Glutamatergic neuron (in vitro differentiated cells): ENCODE measurements at regions not wholly inside any gene's neighbourhood (a gene's known extent, or its start where the extent isn't known, plus 50 kb on each side); places are given as distances from the start of the nearest gene placed in this dataset.

Experiments
- DNase-seq: peaks from one replicate; pipeline ENCODE4 v3.0.0; 2022
- H3K27ac Mint-ChIP-seq: one replicate; pipeline ENCODE4 v1.8.0; 2020; ENCODE audit warnings: mild to moderate bottlenecking, mixed read lengths, inconsistent platforms; ENCODE audit not compliant: unreplicated experiment
- H3K27me3 Mint-ChIP-seq: one replicate; pipeline ENCODE4 v1.8.0; 2020; ENCODE audit warnings: mild to moderate bottlenecking, moderate library complexity, mixed read lengths, inconsistent platforms; ENCODE audit not compliant: unreplicated experiment
- H3K36me3 Mint-ChIP-seq: one replicate; pipeline ENCODE4 v1.8.0; 2020; ENCODE audit warnings: mild to moderate bottlenecking, mixed read lengths, inconsistent platforms; ENCODE audit not compliant: unreplicated experiment
- H3K4me1 Mint-ChIP-seq: one replicate; pipeline ENCODE4 v1.8.0; 2020; ENCODE audit warnings: mild to moderate bottlenecking, low read depth, mixed read lengths, inconsistent platforms; ENCODE audit not compliant: unreplicated experiment
- H3K4me3 Mint-ChIP-seq: one replicate; pipeline ENCODE4 v1.8.0; 2020; ENCODE audit warnings: mild to moderate bottlenecking, mixed read lengths, inconsistent platforms; ENCODE audit not compliant: unreplicated experiment
- H3K9me3 Mint-ChIP-seq: one replicate; pipeline ENCODE4 v1.8.0; 2020; ENCODE audit warnings: mild to moderate bottlenecking, moderate library complexity, mixed read lengths, inconsistent platforms; ENCODE audit not compliant: unreplicated experiment
- CTCF ChIP-seq: fragments of 200-600 bp; sonication (generic); IDR thresholded peaks from one replicate; pipeline ENCODE4 v1.5.0; 2021; ENCODE audit not compliant: partially characterized antibody, unreplicated experiment

GRCh38 chr15:98233873-98234272 lies 273.4 kb downstream of the ARRDC4 start:
- H3K36me3 Mint-ChIP-seq: no peaks in the 10 kb centered on the region
- no peak for TF ChIP-seq CTCF
- H3K27me3 Mint-ChIP-seq: no peaks in the 10 kb centered on the region
- H3K27ac Mint-ChIP-seq: no peak overlapping the region
- no peak for DNase-seq
- no peak overlapping the region for H3K4me3 Mint-ChIP-seq
- no peaks in the 10 kb centered on the region for H3K4me1 Mint-ChIP-seq
- H3K9me3 Mint-ChIP-seq: no peaks in the 10 kb centered on the region

GRCh38 chr15:98240303-98240702 lies 279.8 kb downstream of the ARRDC4 start:
- H3K4me1 Mint-ChIP-seq: no peaks in the 10 kb centered on the region
- H3K27me3 Mint-ChIP-seq: no peaks in the 10 kb centered on the region
- H3K36me3 Mint-ChIP-seq: no peaks in the 10 kb centered on the region
- no peak overlapping the region for H3K27ac Mint-ChIP-seq
- DNase-seq: no peak
- H3K9me3 Mint-ChIP-seq: no peaks in the 10 kb centered on the region
- H3K4me3 Mint-ChIP-seq: no peak overlapping the region
- TF ChIP-seq CTCF: no peak

GRCh38 chr15:98241032-98241554 lies 280.6 kb downstream of the ARRDC4 start:
- Mint-ChIP-seq H3K27me3 (peaks cover 2% of the 10 kb centered on the region), H3K4me3 (no peak overlapping the region), H3K36me3 (no peaks in the 10 kb centered on the region), H3K27ac (no peak overlapping the region), H3K4me1 (no peaks in the 10 kb centered on the region), H3K9me3 (no peaks in the 10 kb centered on the region)
- DNase-seq: no peak
- no peak for TF ChIP-seq CTCF

GRCh38 chr15:98257290-98257689 lies 296.8 kb downstream of the ARRDC4 start:
- no peak for TF ChIP-seq CTCF
- H3K4me3 Mint-ChIP-seq: no peak overlapping the region
- peaks cover 3% of the 10 kb centered on the region for H3K36me3 Mint-ChIP-seq
- no peaks in the 10 kb centered on the region for H3K27me3 Mint-ChIP-seq
- H3K9me3 Mint-ChIP-seq: no peaks in the 10 kb centered on the region
- no peak for DNase-seq
- H3K4me1 Mint-ChIP-seq: no peaks in the 10 kb centered on the region
- peak overlapping the region; percentile 41 for H3K27ac Mint-ChIP-seq

GRCh38 chr15:98263787-98264186 lies 303.3 kb downstream of the ARRDC4 start:
- Mint-ChIP-seq H3K27me3 (peaks cover 3% of the 10 kb centered on the region), H3K27ac (no peak overlapping the region), H3K36me3 (no peaks in the 10 kb centered on the region), H3K9me3 (peaks cover 1% of the 10 kb centered on the region), H3K4me3 (no peak overlapping the region), H3K4me1 (no peaks in the 10 kb centered on the region)
- no peak for TF ChIP-seq CTCF
- no peak for DNase-seq
